Kidney (tissue), 13 donors: ENCODE measurements at regions not wholly inside any gene's neighbourhood (a gene's known extent, or its start where the extent isn't known, plus 50 kb on each side); places are given as distances from the start of the nearest gene placed in this dataset.

Experiments used
- DNase-seq, 5 donors: peaks; one replicate each; pipeline ENCODE4 v3.0.0-alpha.2; 2013 to 2020
- FAIRE-seq: peaks from 2 replicates; lab custom pipeline; 2012; peaks lifted over from hg19 to GRCh38; lab: Jason Lieb, UNC
- H3K27ac ChIP-seq, 2 donors: one replicate each; pipeline ENCODE4 v1.7.0; 2013; ENCODE audit warnings: low read depth in 2 of 2, low read length in 2 of 2, inconsistent platforms in 1 of 2
- H3K27me3 ChIP-seq: one replicate; pipeline ENCODE4 v1.7.1; 2013; ENCODE audit warnings: low read length, inconsistent platforms; ENCODE audit not compliant: control insufficient read depth, insufficient read depth
- H3K36me3 ChIP-seq, 3 donors: one replicate each; pipeline versions ENCODE4 v1.7.0 to v1.7.1; 2013; ENCODE audit warnings: low read length in 3 of 3, control low read depth in 1 of 3, inconsistent platforms in 1 of 3; ENCODE audit not compliant: insufficient read depth in 3 of 3, control insufficient read depth in 2 of 3
- H3K4me1 ChIP-seq, 3 donors: one replicate each; pipeline versions ENCODE4 v1.7.0 to v1.7.1; 2013; ENCODE audit warnings: low read length in 3 of 3, inconsistent platforms in 1 of 3, low read depth in 1 of 3; ENCODE audit not compliant: control insufficient read depth in 2 of 3, insufficient read depth in 2 of 3
- H3K4me3 ChIP-seq, 3 donors: one replicate each; pipeline versions ENCODE4 v1.7.0 to v1.8.1; 2013; ENCODE audit warnings: low read length in 3 of 3, control low read depth in 1 of 3, inconsistent platforms in 1 of 3
- H3K9ac ChIP-seq, 3 donors: one replicate each; pipeline versions ENCODE4 v1.7.0 to v1.7.1; 2013; ENCODE audit warnings: low read length in 3 of 3, control low read depth in 1 of 3, inconsistent platforms in 1 of 3
- H3K9me3 ChIP-seq, 3 donors: one replicate each; pipeline versions ENCODE4 v1.7.0 to v1.7.1; 2013; ENCODE audit warnings: low read length in 3 of 3, control low read depth in 1 of 3, inconsistent platforms in 1 of 3; ENCODE audit not compliant: control insufficient read depth in 2 of 3, insufficient read depth in 1 of 3
- CTCF ChIP-seq: IDR thresholded peaks from 3 replicates; pipeline ENCODE4 v1.5.1; 2012; ENCODE audit warnings: mild to moderate bottlenecking, moderate library complexity, borderline replicate concordance; ENCODE audit not compliant: insufficient read depth; ENCODE audit errors: extremely low read depth
- intact Hi-C: fragments of 100-400 bp; cut with DNase I; formaldehyde crosslinking; loops from one replicate; pipeline ENCODE4 v1.11.1; 2022
- donor health status: control.
- donor health status: control.
- donor health status: control.
- donor health status: control.
- donor health status: control.
- donor health status: DM: yes; HTN: yes; CAD: no.
- donor health status: Normal renal cell carcinoma (clear cell type).

GRCh38 chr22:19636696-19637407 is 77.5 kb upstream of the SEPTIN5 start:
- no peak overlapping the region for H3K9ac ChIP-seq
- no peaks in the 10 kb centered on the region for H3K9me3 ChIP-seq
- no peaks in the 10 kb centered on the region for H3K4me1 ChIP-seq
- intact Hi-C loops, result no loop called here
- H3K4me3 ChIP-seq, result no peak overlapping the region
- no peak for TF ChIP-seq CTCF
- FAIRE-seq, result no peak
- peak in 2 of 5 donors; percentile 21 to 31 for DNase-seq
- H3K27me3 ChIP-seq, result no peaks in the 10 kb centered on the region
- no peaks in the 10 kb centered on the region for H3K36me3 ChIP-seq
- H3K27ac ChIP-seq, result no peak overlapping the region

GRCh38 chr22:19637408-19638281 is 76.7 kb upstream of the SEPTIN5 start:
- Histone ChIP-seq H3K9ac (no peak overlapping the region), H3K9me3 (no peaks in the 10 kb centered on the region), H3K27me3 (no peaks in the 10 kb centered on the region), H3K36me3 (no peaks in the 10 kb centered on the region), H3K4me1 (no peaks in the 10 kb centered on the region), H3K27ac (no peak overlapping the region), H3K4me3 (no peak overlapping the region)
- FAIRE-seq, result no peak
- DNase-seq, result no peak
- intact Hi-C loops, result no loop called here
- no peak for TF ChIP-seq CTCF

- no peaks in the 10 kb centered on the region for H3K9me3 ChIP-seq
- H3K4me1 ChIP-seq, result no peaks in the 10 kb centered on the region
- no peak overlapping the region for H3K4me3 ChIP-seq
- H3K36me3 ChIP-seq, result no peaks in the 10 kb centered on the region
- intact Hi-C loops, result no loop called here
- no peaks in the 10 kb centered on the region for H3K27me3 ChIP-seq
- DNase-seq (no peak), FAIRE-seq (no peak)
- H3K27ac ChIP-seq, result no peak overlapping the region
- TF ChIP-seq CTCF, result no peak
- H3K9ac ChIP-seq, result no peak overlapping the region
Measured at GRCh38 chr22:19638282-19639015, 75.9 kb upstream of the SEPTIN5 start.
